ENCODE measurements at regions not wholly inside any gene's neighbourhood (a gene's known extent, or its start where the extent isn't known, plus 50 kb on each side); places are given as distances from the start of the nearest gene placed in this dataset.

DNA sequence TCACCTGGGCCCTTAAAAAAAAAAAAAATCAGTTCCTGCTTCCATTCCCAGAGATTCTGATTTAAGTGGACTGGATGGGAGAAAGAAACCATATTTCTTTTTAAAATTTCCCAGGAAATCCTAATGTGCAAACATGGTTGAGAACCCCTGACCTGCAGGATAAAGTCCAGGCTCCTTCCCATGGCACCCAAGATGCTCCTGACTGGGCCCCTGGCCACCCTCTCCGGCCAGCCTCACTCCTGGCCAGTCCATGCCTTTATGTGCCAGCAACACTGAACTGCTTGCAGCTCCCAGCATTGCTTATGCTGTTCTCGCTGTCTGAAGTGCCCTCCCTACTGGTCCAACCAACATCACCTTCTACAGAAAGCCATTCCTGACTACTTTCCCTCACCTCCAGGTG is 93.9 kb downstream of the TEX35 start:
- TF ChIP-seq, protein P1, sequence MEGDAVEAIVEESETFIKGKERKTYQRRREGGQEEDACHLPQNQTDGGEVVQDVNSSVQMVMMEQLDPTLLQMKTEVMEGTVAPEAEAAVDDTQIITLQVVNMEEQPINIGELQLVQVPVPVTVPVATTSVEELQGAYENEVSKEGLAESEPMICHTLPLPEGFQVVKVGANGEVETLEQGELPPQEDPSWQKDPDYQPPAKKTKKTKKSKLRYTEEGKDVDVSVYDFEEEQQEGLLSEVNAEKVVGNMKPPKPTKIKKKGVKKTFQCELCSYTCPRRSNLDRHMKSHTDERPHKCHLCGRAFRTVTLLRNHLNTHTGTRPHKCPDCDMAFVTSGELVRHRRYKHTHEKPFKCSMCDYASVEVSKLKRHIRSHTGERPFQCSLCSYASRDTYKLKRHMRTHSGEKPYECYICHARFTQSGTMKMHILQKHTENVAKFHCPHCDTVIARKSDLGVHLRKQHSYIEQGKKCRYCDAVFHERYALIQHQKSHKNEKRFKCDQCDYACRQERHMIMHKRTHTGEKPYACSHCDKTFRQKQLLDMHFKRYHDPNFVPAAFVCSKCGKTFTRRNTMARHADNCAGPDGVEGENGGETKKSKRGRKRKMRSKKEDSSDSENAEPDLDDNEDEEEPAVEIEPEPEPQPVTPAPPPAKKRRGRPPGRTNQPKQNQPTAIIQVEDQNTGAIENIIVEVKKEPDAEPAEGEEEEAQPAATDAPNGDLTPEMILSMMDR (IDR thresholded peaks at IDR 0.05) = no peak
- no peak for TF ChIP-seq EZH2 (IDR thresholded peaks at IDR 0.05; ENCODE audit: borderline replicate concordance, insufficient read depth, low read depth, low read length, poor library complexity, severe bottlenecking)
